ENCODE measurements at regions not wholly inside any gene's neighbourhood (a gene's known extent, or its start where the extent isn't known, plus 50 kb on each side); places are given as distances from the start of the nearest gene placed in this dataset.

DNA sequence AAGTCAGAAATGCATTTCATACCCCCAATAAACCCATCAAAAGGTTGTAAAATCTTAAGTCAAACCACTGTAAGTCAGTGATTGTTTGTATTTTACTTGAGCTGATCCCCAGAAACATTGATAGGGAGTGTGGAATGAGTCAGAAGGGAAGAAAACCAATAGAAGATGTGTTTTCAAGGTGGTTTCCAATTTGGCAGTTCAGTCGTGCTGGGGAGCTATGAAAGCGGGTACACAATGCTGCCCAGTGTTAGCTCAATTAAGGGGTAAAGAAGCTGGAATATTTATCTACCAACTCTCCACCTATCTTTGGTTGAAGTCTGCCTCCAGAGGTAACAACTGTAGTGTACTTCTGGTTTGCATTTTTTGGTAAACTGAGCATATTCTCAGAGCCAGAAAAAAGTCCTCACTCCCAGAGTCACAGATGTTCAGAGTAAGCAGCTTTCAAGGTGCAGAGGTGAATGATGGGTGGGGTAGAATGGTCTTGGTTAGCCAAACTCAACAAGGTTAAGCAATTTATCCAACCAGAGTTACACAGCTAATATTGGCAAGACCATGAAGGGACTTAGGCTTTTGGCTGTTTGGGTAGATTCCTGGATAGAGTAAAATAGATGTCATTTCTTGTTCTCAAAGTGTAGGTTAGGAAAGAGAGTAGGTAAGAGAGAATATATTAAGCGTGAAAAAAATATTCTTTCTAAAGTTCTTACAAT is 202.9 kb upstream of the ADGRL2 start:
- intact Hi-C loops (cut with DNase I): no loop called here
- no peak for DNase-seq
- Histone ChIP-seq H3K4me1 (no peaks in the 10 kb centered on the region), H3K4me3 (no peak overlapping the region), H3K27me3 (no peaks in the 10 kb centered on the region), H3K9me3 (no peaks in the 10 kb centered on the region), H3K36me3 (no peaks in the 10 kb centered on the region), H3K27ac (no peak overlapping the region)
- TF ChIP-seq POLR2AphosphoS5 (IDR thresholded peaks at IDR 0.05) (no peak), POLR2A (IDR thresholded peaks at IDR 0.05) (no peak), EP300 (IDR thresholded peaks at IDR 0.05) (no peak)
- TF ChIP-seq, protein P1, sequence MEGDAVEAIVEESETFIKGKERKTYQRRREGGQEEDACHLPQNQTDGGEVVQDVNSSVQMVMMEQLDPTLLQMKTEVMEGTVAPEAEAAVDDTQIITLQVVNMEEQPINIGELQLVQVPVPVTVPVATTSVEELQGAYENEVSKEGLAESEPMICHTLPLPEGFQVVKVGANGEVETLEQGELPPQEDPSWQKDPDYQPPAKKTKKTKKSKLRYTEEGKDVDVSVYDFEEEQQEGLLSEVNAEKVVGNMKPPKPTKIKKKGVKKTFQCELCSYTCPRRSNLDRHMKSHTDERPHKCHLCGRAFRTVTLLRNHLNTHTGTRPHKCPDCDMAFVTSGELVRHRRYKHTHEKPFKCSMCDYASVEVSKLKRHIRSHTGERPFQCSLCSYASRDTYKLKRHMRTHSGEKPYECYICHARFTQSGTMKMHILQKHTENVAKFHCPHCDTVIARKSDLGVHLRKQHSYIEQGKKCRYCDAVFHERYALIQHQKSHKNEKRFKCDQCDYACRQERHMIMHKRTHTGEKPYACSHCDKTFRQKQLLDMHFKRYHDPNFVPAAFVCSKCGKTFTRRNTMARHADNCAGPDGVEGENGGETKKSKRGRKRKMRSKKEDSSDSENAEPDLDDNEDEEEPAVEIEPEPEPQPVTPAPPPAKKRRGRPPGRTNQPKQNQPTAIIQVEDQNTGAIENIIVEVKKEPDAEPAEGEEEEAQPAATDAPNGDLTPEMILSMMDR (IDR thresholded peaks at IDR 0.05): no peak
- WGBS, 2 donors: 74 to 82% methylated on average over 3 of the region's 3 CpGs

- Histone ChIP-seq H3K4me3 (no peak overlapping the region), H3K36me3 (no peaks in the 10 kb centered on the region), H3K4me1 (no peaks in the 10 kb centered on the region), H3K27me3 (no peaks in the 10 kb centered on the region), H3K27ac (no peak overlapping the region), H3K9me3 (peaks cover 0 to 4% (median 0%) of the 10 kb centered on the region in 4 donors)
- DNase-seq: no peak
- intact Hi-C loops (cut with DNase I): no loop called here
- TF ChIP-seq EP300 (IDR thresholded peaks at IDR 0.05) (no peak), POLR2A (IDR thresholded peaks at IDR 0.05) (no peak), POLR2AphosphoS5 (IDR thresholded peaks at IDR 0.05) (no peak)
- TF ChIP-seq, protein P1 (IDR thresholded peaks at IDR 0.05): no peak
- WGBS, 2 donors: 96 to 97% methylated on average over 14 of the region's 14 CpGs
These were observed 204.4 kb upstream of the ADGRL2 start for GRCh38 chr1:81596341-81596740.

DNA sequence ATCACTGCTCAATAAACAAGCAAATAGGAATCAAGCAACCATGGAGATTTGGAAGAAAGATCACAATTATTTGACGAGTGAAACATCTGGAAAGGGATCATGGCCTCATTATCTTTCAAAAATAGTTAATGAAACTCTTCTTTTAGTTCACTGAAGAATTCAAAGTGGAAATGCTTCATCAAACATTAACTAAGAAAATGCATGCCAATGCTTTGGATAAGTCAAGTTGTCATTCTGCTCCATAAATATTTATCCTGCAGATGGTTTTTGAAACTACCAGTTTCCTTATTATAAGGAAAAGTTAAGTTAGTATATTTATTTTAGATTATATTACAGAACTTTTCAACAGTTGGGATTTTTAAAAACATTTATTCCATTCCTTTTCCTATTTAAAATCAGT is 206.5 kb upstream of the ADGRL2 start:
- H3K4me3 ChIP-seq: no peak overlapping the region
- H3K27me3 ChIP-seq: no peaks in the 10 kb centered on the region
- no peak overlapping the region for H3K27ac ChIP-seq
- DNase-seq: no peak
- no peaks in the 10 kb centered on the region for H3K36me3 ChIP-seq
- WGBS, 2 donors: 8 to 40% methylated on average over 1 of the region's 1 CpG
- intact Hi-C loops (cut with DNase I): no loop called here
- peaks cover 0 to 6% (median 0%) of the 10 kb centered on the region in 4 donors for H3K9me3 ChIP-seq
- no peaks in the 10 kb centered on the region for H3K4me1 ChIP-seq
- TF ChIP-seq POLR2AphosphoS5 (IDR thresholded peaks at IDR 0.05): no peak
- no peak for TF ChIP-seq POLR2A (IDR thresholded peaks at IDR 0.05)
- TF ChIP-seq, protein P1 (IDR thresholded peaks at IDR 0.05): no peak
- no peak for TF ChIP-seq EP300 (IDR thresholded peaks at IDR 0.05)

DNA sequence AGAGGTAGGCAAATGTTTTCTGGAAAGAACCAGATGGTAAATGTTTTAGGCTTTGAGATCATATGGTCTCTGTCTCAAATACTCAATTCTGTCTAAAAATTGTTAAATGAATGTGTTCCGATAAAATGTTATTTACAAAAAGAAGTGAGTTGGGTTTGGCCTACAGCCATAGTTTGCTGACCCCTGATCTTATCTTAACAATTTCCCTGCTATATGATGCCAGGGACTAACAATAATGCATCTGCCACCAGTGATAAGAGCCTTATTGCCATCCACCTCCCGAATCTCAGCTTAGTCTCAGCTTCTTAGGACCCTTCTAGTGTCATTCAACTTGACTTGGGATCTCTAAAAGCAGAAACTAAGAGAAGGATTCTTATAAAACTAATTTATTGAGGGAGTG is 208.5 kb upstream of the ADGRL2 start:
- Histone ChIP-seq H3K9me3 (peaks cover 0 to 6% (median 0%) of the 10 kb centered on the region in 4 donors), H3K27ac (no peak overlapping the region), H3K27me3 (no peaks in the 10 kb centered on the region), H3K36me3 (no peaks in the 10 kb centered on the region), H3K4me1 (no peaks in the 10 kb centered on the region), H3K4me3 (no peak overlapping the region)
- TF ChIP-seq POLR2A (IDR thresholded peaks at IDR 0.05): no peak
- no peak for TF ChIP-seq POLR2AphosphoS5 (IDR thresholded peaks at IDR 0.05)
- TF ChIP-seq, protein P1 (IDR thresholded peaks at IDR 0.05): no peak
- TF ChIP-seq EP300 (IDR thresholded peaks at IDR 0.05): no peak
- DNase-seq: no peak
- intact Hi-C loops (cut with DNase I): no loop called here
- 35 to 54% methylated on average over 2 of the region's 2 CpGs for WGBS, 2 donors

- TF ChIP-seq, protein P1 (IDR thresholded peaks at IDR 0.05): no peak
- TF ChIP-seq EP300 (IDR thresholded peaks at IDR 0.05) (no peak), POLR2AphosphoS5 (IDR thresholded peaks at IDR 0.05) (no peak), POLR2A (IDR thresholded peaks at IDR 0.05) (no peak)
- H3K27me3 ChIP-seq: no peaks in the 10 kb centered on the region
- no peak for DNase-seq
- no peaks in the 10 kb centered on the region for H3K36me3 ChIP-seq
- intact Hi-C loops (cut with DNase I): no loop called here
- peaks cover 0 to 6% (median 0%) of the 10 kb centered on the region in 4 donors for H3K9me3 ChIP-seq
- 56 to 70% methylated on average over 5 of the region's 5 CpGs for WGBS, 2 donors
- H3K27ac ChIP-seq: no peak overlapping the region
- no peak overlapping the region for H3K4me3 ChIP-seq
- peaks cover 0 to under 1% (median 0%) of the 10 kb centered on the region in 4 donors for H3K4me1 ChIP-seq
These were observed 210.6 kb upstream of the ADGRL2 start for GRCh38 chr1:81590171-81590570.

All from sigmoid colon (tissue), 6 donors.